ENCODE measurements at regions not wholly inside any gene's neighbourhood (a gene's known extent, or its start where the extent isn't known, plus 50 kb on each side); places are given as distances from the start of the nearest gene placed in this dataset.

DNA sequence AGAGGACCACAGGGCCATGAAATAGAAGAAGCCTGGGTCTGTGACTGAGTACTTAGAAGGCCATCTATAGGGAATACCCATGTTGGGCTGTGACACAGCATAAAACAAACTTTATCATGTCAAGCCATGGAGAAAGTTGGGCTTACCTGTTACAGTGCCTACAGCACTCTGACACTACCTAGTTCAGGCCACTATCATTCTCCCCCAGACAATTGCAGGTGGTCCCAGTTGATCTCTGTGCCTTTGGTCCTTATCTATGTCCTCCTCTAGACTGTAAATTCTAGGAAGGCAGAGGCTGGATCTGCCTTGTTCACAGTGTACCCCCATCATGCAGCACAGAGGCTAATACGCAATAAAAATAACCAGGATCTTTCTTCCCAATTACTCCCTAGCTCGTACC, 69.1 kb downstream of the GCC1 start:
- ChIA-PET POLR2A (no interaction called here), CTCF (interaction anchor here (0.6 to 0.7 kb wide), 4 partner anchors 10 to 168 kb away, joined by 3 to 4 read pairs (median 4); no protein-coding TSS in a partner anchor)
- no peaks in the 10 kb centered on the region for H3K36me3 ChIP-seq (ENCODE audit: control insufficient read depth in 2 of 2, insufficient read depth in 1 of 2, low read length in 2 of 2)
- TF ChIP-seq BCL11A (tag by site-specific recombination; IDR thresholded peaks at IDR 0.05; ENCODE audit: low read depth): no peak
- no peak for TF ChIP-seq ZNF324 (tag by site-specific recombination; IDR thresholded peaks at IDR 0.05)
- no peak for TF ChIP-seq ZXDB (tag by site-specific recombination; IDR thresholded peaks at IDR 0.05)
- no peak for TF ChIP-seq HOXC10 (CRISPR knock-in tag; IDR thresholded peaks at IDR 0.05)
- TF ChIP-seq, protein P1, sequence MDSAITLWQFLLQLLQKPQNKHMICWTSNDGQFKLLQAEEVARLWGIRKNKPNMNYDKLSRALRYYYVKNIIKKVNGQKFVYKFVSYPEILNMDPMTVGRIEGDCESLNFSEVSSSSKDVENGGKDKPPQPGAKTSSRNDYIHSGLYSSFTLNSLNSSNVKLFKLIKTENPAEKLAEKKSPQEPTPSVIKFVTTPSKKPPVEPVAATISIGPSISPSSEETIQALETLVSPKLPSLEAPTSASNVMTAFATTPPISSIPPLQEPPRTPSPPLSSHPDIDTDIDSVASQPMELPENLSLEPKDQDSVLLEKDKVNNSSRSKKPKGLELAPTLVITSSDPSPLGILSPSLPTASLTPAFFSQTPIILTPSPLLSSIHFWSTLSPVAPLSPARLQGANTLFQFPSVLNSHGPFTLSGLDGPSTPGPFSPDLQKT (IDR thresholded peaks at IDR 0.05; ENCODE audit: borderline replicate concordance, low read depth, low read length): no peak
- TF ChIP-seq, protein P2, sequence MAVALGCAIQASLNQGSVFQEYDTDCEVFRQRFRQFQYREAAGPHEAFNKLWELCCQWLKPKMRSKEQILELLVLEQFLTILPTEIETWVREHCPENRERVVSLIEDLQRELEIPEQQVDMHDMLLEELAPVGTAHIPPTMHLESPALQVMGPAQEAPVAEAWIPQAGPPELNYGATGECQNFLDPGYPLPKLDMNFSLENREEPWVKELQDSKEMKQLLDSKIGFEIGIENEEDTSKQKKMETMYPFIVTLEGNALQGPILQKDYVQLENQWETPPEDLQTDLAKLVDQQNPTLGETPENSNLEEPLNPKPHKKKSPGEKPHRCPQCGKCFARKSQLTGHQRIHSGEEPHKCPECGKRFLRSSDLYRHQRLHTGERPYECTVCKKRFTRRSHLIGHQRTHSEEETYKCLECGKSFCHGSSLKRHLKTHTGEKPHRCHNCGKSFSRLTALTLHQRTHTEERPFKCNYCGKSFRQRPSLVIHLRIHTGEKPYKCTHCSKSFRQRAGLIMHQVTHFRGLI (tag by site-specific recombination; IDR thresholded peaks at IDR 0.05): no peak
- TF ChIP-seq SP2 (tag by site-specific recombination; IDR thresholded peaks at IDR 0.05): no peak
- TF ChIP-seq ZBTB48 (tag by site-specific recombination; IDR thresholded peaks at IDR 0.05): no peak
- TF ChIP-seq KLF1 (tag by site-specific recombination; IDR thresholded peaks at IDR 0.05): no peak
- no peak for TF ChIP-seq ZNF169 (tag by site-specific recombination; IDR thresholded peaks at IDR 0.05)
- no peak for TF ChIP-seq ZNF132 (tag by site-specific recombination; IDR thresholded peaks at IDR 0.05; ENCODE audit: borderline replicate concordance)
- no peak overlapping the region for H3K4me3 ChIP-seq (ENCODE audit: low read depth, low read length)
- no peaks in the 10 kb centered on the region for H3K4me1 ChIP-seq (ENCODE audit: control insufficient read depth, insufficient read depth, low read length)
- H3K27ac ChIP-seq (ENCODE audit: extremely low read depth, low read depth, low read length): no peak overlapping the region
- no peaks in the 10 kb centered on the region for H3K9me3 ChIP-seq (ENCODE audit: control insufficient read depth, insufficient read depth, low read depth, low read length)

DNA sequence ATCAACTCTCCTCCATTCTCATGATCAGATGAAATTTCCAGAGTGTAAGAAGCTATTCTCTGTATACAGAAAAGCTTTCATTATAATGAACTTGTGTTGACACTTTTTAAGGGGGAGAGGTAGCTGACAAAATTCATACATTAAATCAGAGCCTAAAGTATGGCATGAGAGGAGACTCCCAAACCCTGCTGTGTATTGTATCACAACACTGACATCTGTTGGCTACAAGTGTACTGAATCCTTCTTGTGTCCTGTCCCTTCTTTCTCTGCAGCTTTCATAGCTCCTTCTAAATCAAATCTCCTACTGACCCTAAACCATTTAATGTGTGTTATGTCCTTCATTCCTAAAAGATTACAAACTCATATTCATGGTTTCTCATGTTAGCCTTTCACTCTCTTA, 70.9 kb downstream of the GCC1 start:
- ChIA-PET POLR2A (no interaction called here), CTCF (interaction anchor here (0.6 to 1.8 kb wide), 11 partner anchors 9 to 712 kb away, joined by 3 to 11 read pairs (median 4); no protein-coding TSS in a partner anchor)
- H3K36me3 ChIP-seq (ENCODE audit: control insufficient read depth in 2 of 2, insufficient read depth in 1 of 2, low read length in 2 of 2): no peaks in the 10 kb centered on the region
- TF ChIP-seq, protein P3, sequence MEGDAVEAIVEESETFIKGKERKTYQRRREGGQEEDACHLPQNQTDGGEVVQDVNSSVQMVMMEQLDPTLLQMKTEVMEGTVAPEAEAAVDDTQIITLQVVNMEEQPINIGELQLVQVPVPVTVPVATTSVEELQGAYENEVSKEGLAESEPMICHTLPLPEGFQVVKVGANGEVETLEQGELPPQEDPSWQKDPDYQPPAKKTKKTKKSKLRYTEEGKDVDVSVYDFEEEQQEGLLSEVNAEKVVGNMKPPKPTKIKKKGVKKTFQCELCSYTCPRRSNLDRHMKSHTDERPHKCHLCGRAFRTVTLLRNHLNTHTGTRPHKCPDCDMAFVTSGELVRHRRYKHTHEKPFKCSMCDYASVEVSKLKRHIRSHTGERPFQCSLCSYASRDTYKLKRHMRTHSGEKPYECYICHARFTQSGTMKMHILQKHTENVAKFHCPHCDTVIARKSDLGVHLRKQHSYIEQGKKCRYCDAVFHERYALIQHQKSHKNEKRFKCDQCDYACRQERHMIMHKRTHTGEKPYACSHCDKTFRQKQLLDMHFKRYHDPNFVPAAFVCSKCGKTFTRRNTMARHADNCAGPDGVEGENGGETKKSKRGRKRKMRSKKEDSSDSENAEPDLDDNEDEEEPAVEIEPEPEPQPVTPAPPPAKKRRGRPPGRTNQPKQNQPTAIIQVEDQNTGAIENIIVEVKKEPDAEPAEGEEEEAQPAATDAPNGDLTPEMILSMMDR (tag by site-specific recombination; IDR thresholded peaks at IDR 0.05): peak; percentile 61
- no peak for TF ChIP-seq ZBTB17 (tag by site-specific recombination; IDR thresholded peaks at IDR 0.05)
- no peak for TF ChIP-seq ZNF146 (tag by site-specific recombination; IDR thresholded peaks at IDR 0.05)
- no peak for TF ChIP-seq ZNF214 (tag by site-specific recombination; IDR thresholded peaks at IDR 0.05; ENCODE audit: borderline replicate concordance)
- TF ChIP-seq ZNF654 (tag by site-specific recombination; IDR thresholded peaks at IDR 0.05; ENCODE audit: low read depth): peak; percentile 66
- H3K27ac ChIP-seq (ENCODE audit: extremely low read depth, low read depth, low read length): no peak overlapping the region
- H3K4me3 ChIP-seq (ENCODE audit: low read depth, low read length): no peak overlapping the region
- no peaks in the 10 kb centered on the region for H3K4me1 ChIP-seq (ENCODE audit: control insufficient read depth, insufficient read depth, low read length)
- no peaks in the 10 kb centered on the region for H3K9me3 ChIP-seq (ENCODE audit: control insufficient read depth, insufficient read depth, low read depth, low read length)

DNA sequence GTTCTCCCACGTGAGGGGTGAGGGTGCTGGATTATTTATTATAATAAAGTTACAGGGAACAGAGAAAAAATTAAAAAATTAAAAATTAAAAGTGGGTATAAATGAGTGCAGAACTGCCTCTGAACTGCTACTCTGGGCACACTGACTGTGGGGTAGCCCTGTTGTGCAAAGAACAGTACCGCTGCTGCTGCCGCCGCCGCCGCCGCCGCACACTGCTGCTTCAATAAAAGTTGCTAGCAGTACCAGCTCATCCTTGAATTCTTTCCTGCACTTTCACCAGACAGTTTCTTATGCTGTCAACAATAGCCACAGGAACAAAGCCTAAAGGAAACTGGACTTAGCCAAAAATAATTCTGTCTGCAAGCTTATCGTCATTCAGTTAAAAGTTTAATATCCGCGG, 72.1 kb downstream of the GCC1 start:
- ChIA-PET POLR2A (no interaction called here), CTCF (interaction anchor here (0.6 to 1.8 kb wide), 5 partner anchors 9 to 711 kb away, joined by 3 to 11 read pairs (median 4); no protein-coding TSS in a partner anchor)
- H3K27ac ChIP-seq (ENCODE audit: extremely low read depth, low read depth, low read length): no peak overlapping the region
- H3K9me3 ChIP-seq (ENCODE audit: control insufficient read depth, insufficient read depth, low read depth, low read length): no peaks in the 10 kb centered on the region
- no peaks in the 10 kb centered on the region for H3K36me3 ChIP-seq (ENCODE audit: control insufficient read depth in 2 of 2, insufficient read depth in 1 of 2, low read length in 2 of 2)
- H3K4me1 ChIP-seq (ENCODE audit: control insufficient read depth, insufficient read depth, low read length): no peaks in the 10 kb centered on the region
- H3K4me3 ChIP-seq (ENCODE audit: low read depth, low read length): no peak overlapping the region
- TF ChIP-seq ZNF623 (tag by site-specific recombination; IDR thresholded peaks at IDR 0.05) (no peak), ZNF23 (tag by site-specific recombination; IDR thresholded peaks at IDR 0.05; ENCODE audit: borderline replicate concordance) (no peak), ZNF184 (tag by site-specific recombination; IDR thresholded peaks at IDR 0.05) (no peak), ZNF146 (tag by site-specific recombination; IDR thresholded peaks at IDR 0.05) (no peak), RBAK (tag by site-specific recombination; IDR thresholded peaks at IDR 0.05) (no peak), ZNF621 (tag by site-specific recombination; IDR thresholded peaks at IDR 0.05) (no peak), ZNF311 (tag by site-specific recombination; IDR thresholded peaks at IDR 0.05; ENCODE audit: borderline replicate concordance) (no peak), ZNF473 (tag by site-specific recombination; IDR thresholded peaks at IDR 0.05) (no peak), KLF1 (tag by site-specific recombination; IDR thresholded peaks at IDR 0.05) (no peak)
- TF ChIP-seq, protein P4, sequence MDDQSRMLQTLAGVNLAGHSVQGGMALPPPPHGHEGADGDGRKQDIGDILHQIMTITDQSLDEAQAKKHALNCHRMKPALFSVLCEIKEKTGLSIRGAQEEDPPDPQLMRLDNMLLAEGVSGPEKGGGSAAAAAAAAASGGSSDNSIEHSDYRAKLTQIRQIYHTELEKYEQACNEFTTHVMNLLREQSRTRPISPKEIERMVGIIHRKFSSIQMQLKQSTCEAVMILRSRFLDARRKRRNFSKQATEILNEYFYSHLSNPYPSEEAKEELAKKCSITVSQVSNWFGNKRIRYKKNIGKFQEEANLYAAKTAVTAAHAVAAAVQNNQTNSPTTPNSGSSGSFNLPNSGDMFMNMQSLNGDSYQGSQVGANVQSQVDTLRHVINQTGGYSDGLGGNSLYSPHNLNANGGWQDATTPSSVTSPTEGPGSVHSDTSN (CRISPR knock-in tag; IDR thresholded peaks at IDR 0.05): no peak
- TF ChIP-seq, protein P5, sequence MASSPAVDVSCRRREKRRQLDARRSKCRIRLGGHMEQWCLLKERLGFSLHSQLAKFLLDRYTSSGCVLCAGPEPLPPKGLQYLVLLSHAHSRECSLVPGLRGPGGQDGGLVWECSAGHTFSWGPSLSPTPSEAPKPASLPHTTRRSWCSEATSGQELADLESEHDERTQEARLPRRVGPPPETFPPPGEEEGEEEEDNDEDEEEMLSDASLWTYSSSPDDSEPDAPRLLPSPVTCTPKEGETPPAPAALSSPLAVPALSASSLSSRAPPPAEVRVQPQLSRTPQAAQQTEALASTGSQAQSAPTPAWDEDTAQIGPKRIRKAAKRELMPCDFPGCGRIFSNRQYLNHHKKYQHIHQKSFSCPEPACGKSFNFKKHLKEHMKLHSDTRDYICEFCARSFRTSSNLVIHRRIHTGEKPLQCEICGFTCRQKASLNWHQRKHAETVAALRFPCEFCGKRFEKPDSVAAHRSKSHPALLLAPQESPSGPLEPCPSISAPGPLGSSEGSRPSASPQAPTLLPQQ (tag by site-specific recombination; IDR thresholded peaks at IDR 0.05): no peak

All from HEK293 (cell line).